HCT116 (cell line): ENCODE measurements at regions not wholly inside any gene's neighbourhood (a gene's known extent, or its start where the extent isn't known, plus 50 kb on each side); places are given as distances from the start of the nearest gene placed in this dataset.

Experiments
- ATAC-seq: fragments of 200-7000 bp; cut with Tn5 transposase; 2 replicates; pipeline ENCODE4 v1.9.1; 2020; ENCODE audit warnings: mild to moderate bottlenecking, moderate library complexity
- BruUV-seq: library from RNA; stranded (reverse); fragments of 400-500 nt; replicated peaks from 2 replicates; lab custom pipeline; 2021; lab: Mats Ljungman, UMichigan
- CTCF ChIA-PET: fragments of 300-600 bp; sonication (Branson Sonifier 250); formaldehyde crosslinking; loops from one replicate; lab custom pipeline; 2021; ENCODE audit warnings: antibody characterized with exemption; lab: Charles Lee
- POLR2A ChIA-PET: fragments of 300-600, 350-600 bp; sonication (Branson Sonifier 250); formaldehyde crosslinking; loops from one replicate; lab custom pipeline; 2021; ENCODE audit warnings: antibody characterized with exemption; lab: Charles Lee
- RAD21 ChIA-PET, 2 experiments: fragments of 300-600 bp; sonication (Branson Sonifier 250); formaldehyde crosslinking; loops; one replicate each; lab custom pipeline; 2023; ENCODE audit warnings: low total read pairs in 2 of 2; ENCODE audit not compliant: uncharacterized antibody in 2 of 2, unreplicated experiment in 2 of 2, low non-redundant PET in 1 of 2; lab: Charles Lee
- DNase-seq: peaks from one replicate; pipeline ENCODE4 v3.0.0-alpha.2; 2010; ENCODE audit warnings: low read depth, low spot score
- H2AFZ ChIP-seq: fragments of 200-600 bp; shearing (Covaris generic), sonication (generic); 2 replicates; pipeline ENCODE4 v1.6.1; 2017; ENCODE audit warnings: low read depth, mixed run types, mixed read lengths, antibody characterized with exemption, low read length; ENCODE audit not compliant: poor library complexity, severe bottlenecking
- H3K27ac ChIP-seq: 2 replicates; pipeline ENCODE4 v1.5.1; 2012; ENCODE audit warnings: low read depth, low read length
- H3K27me3 ChIP-seq: fragments of 200-600 bp; sonication (generic); 2 replicates; pipeline ENCODE4 v1.6.1; 2016; ENCODE audit warnings: mixed run types, low read length, mixed read lengths; ENCODE audit not compliant: insufficient read depth
- H3K36me3 ChIP-seq, 2 experiments: fragments of 200-500 bp in 1 of 2; fragments of 200-600 bp in 1 of 2; sonication (Bioruptor generic) in 1 of 2; sonication (generic) in 1 of 2; 2 replicates each; pipeline versions ENCODE4 v1.5.1 to v1.6.1; 2014 to 2016; ENCODE audit warnings: low read length in 2 of 2, inconsistent platforms in 1 of 2, mixed read lengths in 1 of 2, mixed run types in 1 of 2; ENCODE audit not compliant: insufficient read depth in 2 of 2, control insufficient read depth in 1 of 2
- H3K4me1 ChIP-seq, 2 experiments: fragments of 200-600 bp in 1 of 2; sonication (generic) in 1 of 2; 2 replicates each; pipeline versions ENCODE4 v1.5.1 to v1.6.1; 2012 to 2017; ENCODE audit warnings: low read length in 2 of 2, inconsistent platforms in 1 of 2, mild to moderate bottlenecking in 1 of 2, mixed read lengths in 1 of 2, mixed run types in 1 of 2, moderate library complexity in 1 of 2; ENCODE audit not compliant: insufficient read depth in 2 of 2, control insufficient read depth in 1 of 2
- H3K4me2 ChIP-seq: fragments of 200-600 bp; sonication (generic); 2 replicates; pipeline ENCODE4 v1.6.1; 2017; ENCODE audit warnings: mixed run types, low read length, mixed read lengths
- H3K4me3 ChIP-seq, 2 experiments: fragments of 200-600 bp in 1 of 2; sonication (generic) in 1 of 2; replicated peaks in 1 of 2; 2 replicates each; pipeline ENCODE4 v1.5.1; 2011 to 2016; ENCODE audit warnings: low read length in 2 of 2, control low read depth in 1 of 2, low read depth in 1 of 2, mild to moderate bottlenecking in 1 of 2, mixed read lengths in 1 of 2, mixed run types in 1 of 2
- H3K79me2 ChIP-seq: fragments of 200-600 bp; sonication (generic); 2 replicates; pipeline ENCODE4 v1.6.1; 2017; ENCODE audit warnings: mild to moderate bottlenecking, mixed run types, low read length, moderate library complexity, mixed read lengths; ENCODE audit not compliant: insufficient read depth
- H3K9ac ChIP-seq: fragments of 200-600 bp; sonication (generic); 2 replicates; pipeline ENCODE4 v1.6.1; 2016; ENCODE audit warnings: low read length, mixed read lengths
- H3K9me2 ChIP-seq: fragments of 200-600 bp; sonication (generic), shearing (Covaris generic); 2 replicates; pipeline ENCODE4 v1.6.1; 2017; ENCODE audit warnings: mixed run types, mild to moderate bottlenecking, moderate library complexity; ENCODE audit not compliant: insufficient read depth
- H3K9me3 ChIP-seq, 2 experiments: fragments of 200-500 bp in 1 of 2; fragments of 200-600 bp in 1 of 2; sonication (Bioruptor generic) in 1 of 2; sonication (generic) in 1 of 2; 2 replicates each; pipeline ENCODE4 v1.6.1; 2014 to 2017; ENCODE audit warnings: low read length in 2 of 2, mixed read lengths in 2 of 2, inconsistent platforms in 1 of 2, low read depth in 1 of 2, mild to moderate bottlenecking in 1 of 2, mixed run types in 1 of 2, moderate library complexity in 1 of 2; ENCODE audit not compliant: control insufficient read depth in 1 of 2, insufficient read depth in 1 of 2
- H4K20me1 ChIP-seq: fragments of 200-600 bp; sonication (generic), shearing (Covaris generic); 2 replicates; pipeline ENCODE4 v1.6.1; 2017; ENCODE audit warnings: mixed run types, mild to moderate bottlenecking, moderate library complexity; ENCODE audit not compliant: insufficient read depth
- ATF3 ChIP-seq: IDR thresholded peaks from 2 replicates; pipeline ENCODE4 v1.6.1; 2012
- EGR1 ChIP-seq: IDR thresholded peaks from 2 replicates; pipeline ENCODE4 v1.6.1; 2012; ENCODE audit warnings: low read depth
- ELF1 ChIP-seq: IDR thresholded peaks from 2 replicates; pipeline ENCODE4 v1.6.1; 2012; ENCODE audit warnings: low read depth, borderline replicate concordance
- FOSL1 ChIP-seq: IDR thresholded peaks from 2 replicates; pipeline ENCODE4 v1.6.1; 2012; ENCODE audit warnings: low read depth
- JUND ChIP-seq: IDR thresholded peaks from 2 replicates; pipeline ENCODE4 v1.6.1; 2012
- POLR2AphosphoS5 ChIP-seq: IDR thresholded peaks from 2 replicates; pipeline ENCODE4 v1.6.1; 2011; ENCODE audit warnings: mild to moderate bottlenecking, low read depth, low read length, moderate library complexity
- SIN3A ChIP-seq: IDR thresholded peaks from 2 replicates; pipeline ENCODE4 v1.6.1; 2012; ENCODE audit warnings: low read depth
- SRF ChIP-seq: IDR thresholded peaks from 2 replicates; pipeline ENCODE4 v1.6.1; 2012; ENCODE audit warnings: low read depth
- TCF7L2 ChIP-seq: IDR thresholded peaks from 2 replicates; pipeline ENCODE4 v1.7.0; 2011; ENCODE audit warnings: borderline replicate concordance, inconsistent platforms; ENCODE audit not compliant: insufficient read depth, insufficient read length; ENCODE audit errors: extremely low read depth
- YY1 ChIP-seq: IDR thresholded peaks from 2 replicates; pipeline ENCODE4 v1.6.1; 2011; ENCODE audit warnings: low read length, low read depth, moderate library complexity, mild to moderate bottlenecking; ENCODE audit not compliant: insufficient replicate concordance; ENCODE audit errors: extremely low read depth
- ZNF274 ChIP-seq: fragments of 200-500 bp; sonication (Bioruptor generic); IDR thresholded peaks from 2 replicates; pipeline ENCODE4 v1.6.1; 2014; ENCODE audit warnings: mild to moderate bottlenecking, low read depth, low read length, inconsistent platforms
- intact Hi-C: fragments of 100-400 bp; cut with micrococcal nuclease; formaldehyde crosslinking; loops from 2 replicates; pipeline ENCODE4 v1.10.0; 2022

- TF ChIP-seq SIN3A = no peak
Measured at GRCh38 chr2:15749460-15750432, 158.1 kb downstream of the DDX1 start (continued).

GRCh38 chr2:15750433-15750814, 158.8 kb downstream of the DDX1 start:
- intact Hi-C loops = no loop called here

More at GRCh38 chr2:15750433-15750814, 158.8 kb downstream of the DDX1 start:
- no peaks in the 10 kb centered on the region for H4K20me1 ChIP-seq
- H3K9ac ChIP-seq = no peak overlapping the region
- H3K79me2 ChIP-seq = no peaks in the 10 kb centered on the region
- POLR2A ChIA-PET = no interaction called here
- H3K9me3 ChIP-seq = no peaks in the 10 kb centered on the region
- 0 out of 2 replicates have a peak, but pooled peaks cover 3% of the 10 kb centered on the region for H3K27me3 ChIP-seq
- no peak for DNase-seq
- no peak for TF ChIP-seq ZNF274
- no peak for TF ChIP-seq ATF3
- no peak for TF ChIP-seq POLR2AphosphoS5
- no peak for TF ChIP-seq SIN3A
- no peak for TF ChIP-seq JUND
- no peak for TF ChIP-seq ELF1
- no peak for TF ChIP-seq TCF7L2
- TF ChIP-seq YY1 = no peak
- TF ChIP-seq EGR1 = no peak
- no peak for TF ChIP-seq SRF
- TF ChIP-seq FOSL1 = no peak
- no peaks in the 10 kb centered on the region for H3K9me2 ChIP-seq
- H3K4me2 ChIP-seq = no peak overlapping the region
- H3K4me1 ChIP-seq = no peaks in the 10 kb centered on the region
- no peak overlapping the region for H3K4me3 ChIP-seq
- BruUV-seq = no TSS peak
- no peaks in the 10 kb centered on the region for H3K36me3 ChIP-seq
- no peak for ATAC-seq
- RAD21 ChIA-PET = no interaction called here
- no peak overlapping the region for H2AFZ ChIP-seq
- H3K27ac ChIP-seq = no peak overlapping the region
- CTCF ChIA-PET = interaction anchor here (1.8 kb wide), 1 partner anchor 17 kb away, joined by 3 read pairs; no protein-coding TSS in a partner anchor
